ENCODE measurements at regions not wholly inside any gene's neighbourhood (a gene's known extent, or its start where the extent isn't known, plus 50 kb on each side); places are given as distances from the start of the nearest gene placed in this dataset.

DNA sequence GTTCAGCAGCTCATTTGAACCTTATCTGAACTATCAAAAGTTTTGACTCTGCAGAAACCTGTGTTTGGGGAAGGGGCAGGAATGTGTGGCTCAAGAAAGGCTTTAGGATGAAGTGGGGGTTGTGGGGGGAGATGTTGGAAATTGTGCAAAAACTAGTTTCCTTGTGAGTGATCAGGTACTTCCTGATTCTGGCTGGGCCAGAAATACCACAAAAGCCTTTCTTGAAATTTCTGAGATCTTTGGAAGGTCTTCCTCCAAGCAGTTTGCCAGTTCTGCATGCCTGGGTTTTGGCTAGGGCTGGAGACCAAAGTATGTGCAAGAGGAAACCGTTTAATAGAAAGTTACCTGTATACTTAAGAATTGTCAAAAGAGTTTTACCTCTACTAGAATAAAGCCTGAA is 116.6 kb downstream of the BMP2 start:
- DNase-seq (ENCODE audit: low read depth in 2 of 2) = no peak

DNA sequence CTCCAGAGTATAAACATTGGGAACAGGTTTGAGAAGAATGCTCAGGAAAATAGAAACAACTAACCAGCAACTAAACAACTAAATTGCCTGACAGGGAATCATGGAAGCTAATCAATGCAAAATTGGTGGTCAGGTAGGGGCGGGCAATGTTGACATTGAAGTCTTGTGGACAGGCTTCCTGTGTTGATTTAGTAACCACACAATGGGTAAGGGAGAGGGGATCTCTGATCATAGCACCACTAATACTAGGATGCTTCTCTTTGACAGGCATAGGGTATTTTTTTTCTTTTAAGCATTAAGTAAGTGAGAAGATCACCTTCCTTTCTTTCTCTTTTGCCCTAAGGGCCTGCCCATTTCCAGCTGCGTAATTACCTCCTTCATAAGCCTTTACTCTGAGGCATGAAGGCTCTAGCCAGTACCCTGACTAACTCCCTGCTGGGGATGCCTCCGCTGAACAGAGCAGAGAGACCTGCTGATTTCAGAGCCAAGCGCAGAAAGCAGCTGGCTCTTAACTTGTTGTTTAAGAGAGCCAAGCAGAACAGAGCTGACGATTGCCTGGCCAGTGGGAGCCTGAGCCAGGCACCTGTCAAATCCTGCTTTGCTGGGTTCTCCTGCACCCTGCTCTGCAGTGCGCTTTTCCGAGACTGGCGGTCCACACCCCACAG is 118.7 kb downstream of the BMP2 start:
- no peak for DNase-seq (ENCODE audit: low read depth in 2 of 2)

DNA sequence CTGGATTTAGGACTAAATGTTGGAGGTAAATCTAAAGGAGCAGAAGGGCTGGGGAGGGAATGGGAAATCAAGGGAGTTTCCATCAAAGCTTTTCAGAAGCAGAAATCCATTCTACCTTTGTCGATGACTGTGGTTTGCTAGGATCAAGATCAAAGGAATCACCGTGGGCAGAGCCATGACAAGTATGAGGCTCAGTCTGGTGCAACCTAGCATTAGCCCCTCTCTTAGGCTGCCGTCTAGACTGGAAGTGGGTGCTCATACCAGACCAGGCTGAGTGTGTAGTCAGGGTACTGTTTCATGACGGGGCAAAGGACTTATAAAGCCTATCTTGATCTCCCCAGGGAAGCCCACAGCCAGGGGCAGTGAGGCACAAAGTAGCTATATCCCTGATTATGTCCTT is 120.5 kb downstream of the BMP2 start:
- no peak for DNase-seq (ENCODE audit: low read depth in 2 of 2)

DNA sequence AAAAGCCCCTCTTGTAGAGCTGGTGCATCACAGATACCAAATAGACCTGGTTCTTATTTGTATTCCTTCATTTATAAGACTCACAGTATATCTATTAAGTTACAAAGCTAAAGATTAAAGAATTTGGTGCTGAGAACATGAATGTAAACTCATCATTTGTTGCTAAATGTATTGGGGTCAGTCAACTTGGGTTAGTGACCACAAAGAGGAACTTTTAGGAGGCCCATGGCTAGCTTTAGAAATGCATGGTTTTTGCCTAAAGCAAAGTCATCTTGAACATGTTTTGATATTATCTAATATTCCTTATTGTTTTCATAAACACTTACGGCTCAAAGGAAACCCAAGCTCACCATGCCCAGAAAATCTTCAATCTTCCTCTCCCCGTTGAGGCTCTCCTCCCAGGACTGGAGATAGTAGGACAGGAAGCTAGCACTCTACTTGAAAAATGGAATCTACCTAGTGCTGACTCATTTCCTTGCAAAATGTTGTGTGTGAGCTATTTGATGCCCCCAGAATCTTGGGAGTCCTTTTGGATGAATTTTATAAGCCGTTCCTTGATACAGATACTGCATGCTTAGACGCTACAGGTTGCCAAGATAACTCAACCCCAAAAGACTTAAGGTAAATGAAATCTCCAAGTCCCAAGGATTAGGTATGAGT is 121.4 kb downstream of the BMP2 start:
- DNase-seq (ENCODE audit: low read depth in 2 of 2) = no peak

DNA sequence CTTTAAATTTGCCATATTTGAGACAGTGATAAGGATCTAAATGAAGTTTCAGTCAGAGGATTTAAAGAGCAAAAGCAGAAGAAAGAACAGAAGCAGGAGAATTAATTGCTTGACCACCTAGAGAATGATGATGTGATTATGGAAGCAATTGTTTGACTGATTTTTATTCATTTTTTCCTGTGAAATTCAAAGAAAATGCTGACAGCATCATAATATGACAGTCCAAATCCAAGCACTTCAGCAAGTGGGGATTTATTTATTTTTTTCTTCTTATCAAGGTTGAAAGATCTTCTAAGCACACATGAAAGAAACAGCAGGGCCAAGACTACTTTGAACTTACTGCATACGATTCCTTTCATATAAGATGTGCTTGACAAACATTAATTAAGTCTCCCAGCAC is 125.2 kb downstream of the BMP2 start:
- no peak for DNase-seq (ENCODE audit: low read depth in 2 of 2)

DNA sequence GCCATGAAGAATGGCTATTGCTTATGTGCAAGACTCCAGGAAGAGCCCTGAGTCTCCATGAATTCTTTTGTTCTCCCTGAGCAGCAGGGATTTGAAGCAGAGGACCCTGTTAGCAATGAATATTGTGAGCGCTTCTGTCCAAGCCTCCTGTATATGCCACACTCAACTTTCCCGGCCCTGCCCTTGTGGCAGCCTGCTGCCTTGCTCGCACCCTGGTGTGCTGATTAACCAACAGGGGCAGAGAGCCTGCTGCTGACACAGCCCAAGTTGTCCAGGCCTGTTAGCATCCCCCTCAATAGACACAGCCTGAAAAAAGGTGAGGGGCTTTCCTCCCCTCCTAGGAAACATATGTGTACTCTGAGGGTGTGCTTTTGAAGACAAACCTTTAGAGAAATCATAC is 131.4 kb downstream of the BMP2 start:
- no peak for DNase-seq (ENCODE audit: low read depth in 2 of 2)

DNA sequence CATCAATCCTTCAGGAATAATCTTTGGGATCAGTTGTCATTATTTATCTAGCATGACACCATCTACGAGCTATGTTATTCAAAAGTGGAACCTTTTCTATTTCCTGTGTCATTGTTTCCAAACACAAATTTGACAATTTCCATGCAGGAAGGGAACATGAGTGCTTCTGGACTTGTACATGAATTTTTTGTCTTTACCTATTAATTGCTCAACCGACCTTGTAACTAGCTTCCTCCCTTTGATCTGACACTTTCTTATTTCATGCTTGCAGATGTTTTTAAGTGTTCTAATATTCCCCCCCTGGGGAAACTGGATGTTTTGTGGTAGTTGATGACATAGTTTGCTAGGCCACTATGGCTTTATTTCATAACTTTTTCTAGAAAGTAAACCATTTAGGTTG is 139.4 kb downstream of the BMP2 start:
- no peak for DNase-seq (ENCODE audit: low read depth in 2 of 2)

DNA sequence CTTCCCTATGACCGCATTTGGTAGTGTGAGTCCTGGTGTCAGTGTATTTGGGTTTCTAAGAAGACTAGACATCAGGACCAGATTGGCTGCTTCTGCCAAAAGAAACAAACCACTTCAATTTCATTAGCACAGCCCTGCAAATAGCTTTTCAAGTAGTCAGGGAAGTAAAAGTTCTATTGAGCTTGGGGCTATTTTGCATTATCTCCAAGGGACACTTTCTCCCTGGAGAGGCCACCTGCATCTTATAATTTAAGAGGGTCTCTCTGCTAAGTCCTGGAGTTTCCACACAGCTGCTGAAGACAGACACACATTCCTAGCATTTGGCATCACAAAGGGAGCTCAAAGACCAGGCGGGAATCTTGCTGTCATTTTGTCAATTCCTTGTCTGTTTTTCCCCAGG is 141.2 kb downstream of the BMP2 start:
- DNase-seq (ENCODE audit: low read depth in 2 of 2) = no peak

DNA sequence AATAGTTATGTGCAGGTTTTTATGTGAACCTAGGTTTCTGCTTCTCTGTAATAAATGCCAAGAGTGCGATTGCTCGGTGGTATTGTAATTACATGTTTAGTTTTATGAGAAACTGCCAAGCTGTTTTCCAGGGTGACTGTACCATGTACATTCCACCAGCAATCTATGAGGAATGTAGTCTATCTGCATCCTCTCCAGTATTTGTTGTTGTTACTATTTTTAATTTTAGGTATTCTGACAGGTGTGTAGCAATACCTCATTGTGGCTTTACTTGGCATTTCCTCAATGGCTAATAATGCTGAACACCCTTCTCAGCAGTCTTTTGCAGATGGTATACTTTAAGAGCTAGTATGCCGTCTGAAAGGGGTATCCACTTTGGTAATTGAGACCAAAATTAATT is 142.1 kb downstream of the BMP2 start:
- DNase-seq (ENCODE audit: low read depth in 2 of 2) = no peak

DNA sequence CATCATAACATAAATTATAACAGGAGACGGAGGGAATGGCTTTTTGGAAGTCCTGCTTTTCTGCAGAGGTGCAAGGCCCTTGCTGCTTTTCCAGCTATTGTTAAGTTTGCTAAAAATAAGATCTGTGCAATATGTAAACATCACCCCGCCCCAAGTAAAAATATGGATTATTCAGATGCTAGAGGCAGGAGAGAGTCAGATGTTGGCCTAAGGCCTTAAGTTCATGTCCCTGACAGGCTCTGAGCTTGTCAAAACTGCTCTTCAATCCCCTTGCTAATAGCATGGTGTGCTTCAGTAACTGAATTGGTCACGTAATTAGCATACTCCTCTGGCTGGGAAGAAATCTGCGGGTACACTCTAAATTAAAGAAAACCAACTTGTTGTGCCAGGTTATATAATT is 147.5 kb downstream of the BMP2 start:
- no peak for DNase-seq (ENCODE audit: low read depth in 2 of 2)

DNA sequence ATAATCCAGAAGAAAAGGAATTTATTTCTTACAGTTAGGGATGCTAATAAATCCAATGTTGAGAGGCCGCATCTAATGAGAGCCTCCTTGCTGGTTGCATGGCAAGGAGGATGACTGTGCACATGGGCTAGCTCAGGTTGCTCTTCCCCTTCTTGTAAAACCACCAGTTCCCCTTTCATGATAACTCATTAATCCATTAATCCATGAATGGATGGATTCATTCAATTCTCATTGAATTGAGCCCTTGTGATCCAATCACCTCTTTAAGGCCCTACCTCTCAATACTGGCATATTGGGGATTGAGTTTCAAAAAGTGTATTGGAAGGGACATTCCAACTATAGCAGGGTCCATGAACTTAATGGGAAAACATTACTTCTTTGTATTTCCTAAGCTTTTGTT is 149.5 kb downstream of the BMP2 start:
- no peak for DNase-seq (ENCODE audit: low read depth in 2 of 2)

DNA sequence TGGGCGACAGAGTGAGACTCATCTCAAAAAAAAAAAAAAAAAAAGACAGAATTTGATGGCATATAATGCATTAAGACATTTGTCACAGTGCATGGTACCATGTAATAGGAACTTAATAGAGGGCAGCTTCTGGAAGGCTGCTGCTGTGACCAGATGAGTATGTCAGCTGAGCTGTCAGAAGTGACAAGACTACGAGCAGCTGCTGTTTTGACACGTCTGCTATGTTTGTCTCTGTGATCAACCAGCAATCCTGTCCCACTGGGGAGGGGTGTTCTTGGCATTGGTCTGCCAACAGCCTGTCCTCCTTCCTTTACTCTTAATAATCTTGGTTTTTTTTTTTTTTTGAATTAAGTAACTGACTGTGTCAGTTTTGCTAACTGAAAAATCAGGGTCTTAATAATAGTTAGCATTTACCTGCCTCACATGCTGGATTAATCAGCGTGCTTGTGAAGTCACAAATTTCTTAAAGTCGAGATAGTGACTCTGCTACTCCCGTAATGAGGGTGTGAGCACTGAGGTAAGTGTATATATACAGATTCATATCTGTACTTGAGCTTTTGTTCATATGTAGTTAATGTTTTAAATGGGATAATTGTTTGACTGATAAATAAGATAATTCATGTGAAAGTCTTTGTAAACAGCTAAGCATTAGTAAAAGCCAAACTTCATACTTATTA is 152.4 kb downstream of the BMP2 start:
- no peak for DNase-seq (ENCODE audit: low read depth in 2 of 2)

DNA sequence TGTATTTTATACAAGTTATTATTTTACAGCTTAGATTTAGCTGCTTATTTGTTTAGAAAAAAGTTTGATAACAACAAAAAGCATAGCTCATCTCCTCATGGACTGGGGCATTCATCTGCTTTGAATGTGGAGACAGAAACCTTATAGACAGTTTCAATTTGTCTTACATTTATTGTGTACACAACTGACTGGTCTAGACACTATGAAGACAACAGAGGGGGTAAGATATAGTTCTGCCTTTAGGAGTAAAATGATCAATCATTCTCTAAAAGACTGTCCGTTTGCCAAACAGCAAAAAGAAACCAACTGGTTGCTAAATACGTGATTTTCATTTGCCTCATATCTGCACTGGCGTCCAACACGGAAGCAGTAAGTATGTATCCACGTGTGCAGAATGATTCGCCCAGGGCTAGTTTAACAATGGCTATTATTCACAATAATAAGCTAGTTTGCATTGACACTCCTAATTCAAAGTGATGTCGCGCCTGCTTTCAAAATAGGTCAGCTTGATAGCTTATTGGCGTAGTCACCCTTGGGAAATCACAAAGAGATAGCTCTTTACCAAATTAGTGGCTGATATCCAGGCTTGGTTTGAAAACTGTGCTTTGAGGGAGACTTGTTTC is 153.6 kb downstream of the BMP2 start:
- DNase-seq (ENCODE audit: low read depth in 2 of 2) = no peak

DNA sequence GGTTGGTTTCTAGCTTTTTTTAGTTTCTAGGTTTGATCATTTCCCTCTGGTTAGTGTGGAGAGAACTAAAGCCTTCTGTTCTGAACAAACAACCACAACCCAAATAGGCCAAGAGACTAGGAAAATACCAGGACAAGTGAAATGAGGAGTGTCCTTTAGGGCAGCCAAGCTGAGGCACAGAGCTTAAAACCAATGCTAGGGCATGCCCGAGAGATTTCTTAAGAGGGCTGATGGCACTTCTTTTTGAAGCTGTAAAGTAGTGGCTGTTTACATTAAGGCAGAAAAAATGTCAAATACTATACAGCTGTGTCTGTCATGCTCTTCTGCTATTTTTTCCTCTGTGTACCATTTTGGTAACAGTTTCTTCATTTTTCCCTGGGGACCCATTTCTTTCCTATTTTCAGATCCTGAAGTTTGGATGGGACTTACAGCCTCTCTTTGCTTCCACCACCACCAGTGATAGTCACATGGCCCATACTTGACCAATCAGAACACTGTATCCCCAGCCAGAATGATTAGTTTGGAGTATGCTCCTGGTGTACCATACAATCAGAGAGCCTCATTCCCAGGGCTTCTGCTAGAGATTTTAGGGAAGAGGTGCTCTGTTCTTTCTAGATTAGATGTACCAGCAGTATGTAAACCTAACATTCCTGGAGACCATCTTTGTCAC is 154.4 kb downstream of the BMP2 start:
- no peak for DNase-seq (ENCODE audit: low read depth in 2 of 2)

DNA sequence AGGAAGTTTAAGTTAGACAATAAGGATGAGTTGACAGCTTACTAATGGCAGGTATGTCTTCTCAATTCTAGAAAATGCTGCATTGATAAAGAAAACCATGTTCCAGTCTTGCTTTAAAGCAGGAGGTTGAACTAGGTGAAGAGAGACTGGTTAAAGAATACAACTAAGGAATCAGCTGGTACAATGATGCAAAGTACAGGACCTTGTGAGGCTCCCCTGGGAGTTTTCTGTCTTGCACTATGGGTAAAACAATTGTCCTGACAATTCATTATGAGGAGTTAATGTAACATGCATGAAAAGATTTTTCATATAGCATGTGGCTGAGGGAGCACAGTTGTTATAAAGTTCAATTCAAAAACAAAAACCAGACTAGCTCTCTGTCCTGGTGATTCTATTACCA is 157.2 kb downstream of the BMP2 start:
- no peak for DNase-seq (ENCODE audit: low read depth in 2 of 2)

DNA sequence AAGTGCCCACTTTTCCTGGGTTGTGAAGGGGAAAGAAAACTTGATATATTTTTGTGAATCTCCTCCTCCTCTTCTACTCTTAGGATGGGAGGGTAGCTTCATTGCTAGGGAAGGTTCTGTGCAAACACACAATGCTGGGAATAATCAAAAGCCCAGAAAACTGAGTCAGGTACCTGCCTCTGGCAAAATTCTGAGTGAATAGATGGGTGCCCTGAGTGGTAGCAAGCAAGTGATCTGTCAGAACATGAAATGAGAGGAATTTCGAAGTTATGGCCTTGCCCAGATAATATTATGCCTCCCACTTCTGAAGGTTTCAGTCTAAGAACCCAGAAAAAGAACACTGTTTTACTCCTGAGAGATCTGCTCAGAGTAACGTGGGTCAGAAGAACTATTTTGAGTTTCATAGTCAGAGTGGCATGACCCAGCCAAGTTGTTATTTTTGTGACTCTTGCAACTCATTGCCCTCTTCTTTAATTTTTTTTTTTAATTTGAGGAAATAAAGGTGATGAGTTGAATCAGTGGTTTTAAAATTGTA is 158.3 kb downstream of the BMP2 start:
- no peak for DNase-seq (ENCODE audit: low read depth in 2 of 2)

DNA sequence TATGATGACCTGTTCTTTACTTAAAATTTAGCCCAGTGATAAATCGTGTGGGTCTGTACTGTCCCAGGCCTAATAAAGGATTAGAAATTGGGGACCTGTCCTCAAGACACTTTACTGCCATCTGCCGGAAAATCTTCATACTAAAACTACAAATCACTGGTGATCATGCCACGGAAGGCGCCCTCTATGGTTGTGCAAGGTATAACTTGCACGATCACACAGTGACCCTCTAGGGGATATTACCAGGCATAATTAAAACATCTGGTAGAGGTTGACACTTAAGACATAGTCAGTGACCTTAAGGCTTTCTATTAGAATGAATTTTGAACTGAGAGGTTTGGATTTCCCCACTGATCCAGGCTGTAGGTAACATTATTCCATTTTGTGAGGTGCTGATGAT is 172.6 kb downstream of the BMP2 start:
- no peak for DNase-seq (ENCODE audit: low read depth in 2 of 2)

DNA sequence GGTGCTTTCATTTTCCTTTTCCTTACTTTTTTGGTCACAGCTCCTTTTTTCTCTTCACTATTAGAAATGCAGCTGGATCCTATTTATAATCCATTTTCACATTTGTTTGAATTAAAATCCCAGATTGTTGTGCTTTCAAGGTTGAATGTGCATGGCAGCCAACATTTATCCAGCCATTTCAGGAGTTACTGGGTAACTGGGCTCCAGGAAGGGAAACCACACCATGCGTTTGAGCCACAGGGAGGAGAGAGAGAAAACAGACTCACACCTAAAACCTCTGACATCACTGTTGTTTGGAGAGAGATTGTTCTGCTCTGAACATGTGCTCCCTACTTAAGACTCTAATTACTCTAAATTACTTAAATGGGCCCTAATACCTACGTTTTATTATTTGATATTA is 173.4 kb downstream of the BMP2 start:
- no peak for DNase-seq (ENCODE audit: low read depth in 2 of 2)

DNA sequence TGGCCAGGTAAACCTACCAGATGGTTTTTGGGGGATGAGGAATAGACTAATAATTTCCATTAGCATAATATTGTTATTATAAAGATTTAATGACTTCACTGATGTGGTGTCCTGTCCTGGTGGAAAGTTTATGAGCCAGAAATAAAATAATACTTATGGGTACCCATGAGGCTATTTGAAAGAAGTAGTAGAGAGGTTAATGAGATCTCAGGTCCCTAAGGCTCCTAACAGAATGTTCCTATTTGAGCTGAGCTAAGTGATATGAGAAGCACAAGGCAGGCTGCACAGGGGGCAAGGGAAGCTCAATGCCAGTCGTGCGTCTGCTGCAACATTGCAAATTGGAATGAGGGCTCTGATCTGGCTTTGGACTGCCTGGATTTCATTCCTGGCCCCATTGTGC is 174.1 kb downstream of the BMP2 start:
- DNase-seq (ENCODE audit: low read depth in 2 of 2) = no peak

DNA sequence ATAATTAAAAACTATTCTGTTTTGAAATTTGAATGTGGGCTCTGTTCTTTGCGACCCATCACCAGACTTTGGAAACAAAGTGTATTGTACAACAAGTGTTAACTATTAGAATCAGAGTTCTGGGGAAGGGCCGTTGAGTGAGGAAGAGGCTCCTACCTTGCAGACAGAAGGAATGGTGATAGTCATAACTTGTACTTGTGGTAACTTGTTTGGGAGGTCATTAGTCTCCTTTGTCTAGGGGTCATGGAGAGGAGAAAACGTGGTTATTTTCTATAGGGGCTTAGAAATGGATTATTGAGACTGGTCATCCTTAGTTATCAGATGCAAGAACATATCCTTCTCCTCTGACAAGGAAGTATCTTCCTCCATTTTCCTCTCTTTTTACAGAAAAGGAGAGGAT is 174.8 kb downstream of the BMP2 start:
- no peak for DNase-seq (ENCODE audit: low read depth in 2 of 2)

DNA sequence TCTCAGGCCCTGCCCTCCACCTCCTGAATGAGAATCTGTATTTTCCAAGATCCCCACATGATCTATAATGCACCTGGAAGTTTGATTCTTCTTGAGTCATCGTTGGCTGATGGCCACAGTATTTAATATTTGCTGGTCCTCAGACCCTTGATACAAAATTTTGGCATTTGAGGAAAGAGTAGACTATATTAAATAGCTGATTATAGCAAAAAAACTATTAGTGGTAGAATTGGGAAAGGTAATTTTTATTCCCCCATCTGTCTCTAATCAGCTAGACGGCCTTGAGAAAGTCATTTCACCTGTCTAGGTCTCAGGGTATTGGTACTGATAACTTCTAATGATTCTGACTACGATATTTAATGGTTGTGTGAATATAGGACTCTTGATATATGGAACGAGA is 176.8 kb downstream of the BMP2 start:
- DNase-seq (ENCODE audit: low read depth in 2 of 2) = no peak

DNA sequence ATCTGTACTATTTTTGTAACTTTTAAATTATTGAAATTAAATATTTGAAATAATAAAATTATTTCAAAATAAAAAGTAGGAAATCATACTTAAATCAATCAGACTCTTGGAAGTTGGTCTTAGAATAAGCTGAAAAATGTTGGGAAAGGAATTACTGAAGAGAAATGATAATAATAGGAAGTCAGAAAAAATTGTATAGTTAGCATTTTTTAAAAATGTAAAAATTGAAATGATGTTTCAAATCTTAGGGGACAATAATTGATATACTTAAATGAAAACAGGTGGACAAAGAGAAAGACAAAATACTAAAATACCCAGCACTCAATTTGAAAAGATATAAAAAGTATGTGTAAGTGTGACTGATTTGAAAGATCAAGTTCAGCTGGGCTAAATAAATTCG is 186.1 kb downstream of the BMP2 start:
- no peak for DNase-seq (ENCODE audit: low read depth in 2 of 2)
